ENCODE measurements at regions not wholly inside any gene's neighbourhood (a gene's known extent, or its start where the extent isn't known, plus 50 kb on each side); places are given as distances from the start of the nearest gene placed in this dataset.

DNA sequence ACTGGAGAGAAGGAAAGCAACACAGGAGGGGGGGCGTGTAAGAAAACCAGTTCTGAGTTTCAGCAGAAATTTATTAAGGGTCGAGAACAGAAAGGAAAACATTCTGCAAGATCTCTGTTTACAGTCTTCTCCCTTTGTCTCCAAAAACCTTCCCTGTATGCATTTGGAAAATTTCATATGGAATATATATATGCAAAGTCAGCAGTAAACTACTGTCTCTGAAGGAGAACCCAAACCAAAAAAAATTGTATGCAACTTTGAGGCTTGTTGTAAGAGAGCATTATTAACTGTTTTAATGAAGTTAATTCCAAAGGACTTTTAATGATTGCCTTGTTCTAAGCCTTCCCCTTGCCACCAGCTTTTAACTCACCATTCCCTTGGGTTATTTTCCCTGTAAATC is 238.2 kb upstream of the GPR149 start:
- TF ChIP-seq CTCF (IDR thresholded peaks at IDR 0.05) (no peak), KAT7 (CRISPR knock-in tag; IDR thresholded peaks at IDR 0.05; ENCODE audit: borderline replicate concordance) (no peak), ELF4 (CRISPR knock-in tag; IDR thresholded peaks at IDR 0.05; ENCODE audit: low read depth) (no peak), MAX (CRISPR knock-in tag; IDR thresholded peaks at IDR 0.05) (no peak), SP1 (CRISPR knock-in tag; conservative IDR thresholded peaks at IDR 0.05) (no peak), ETV6 (CRISPR knock-in tag; IDR thresholded peaks at IDR 0.05) (no peak), ZNF232 (CRISPR knock-in tag; IDR thresholded peaks at IDR 0.05) (no peak)

Data from WTC11 (cell line).